ENCODE measurements at regions not wholly inside any gene's neighbourhood (a gene's known extent, or its start where the extent isn't known, plus 50 kb on each side); places are given as distances from the start of the nearest gene placed in this dataset.

DNA sequence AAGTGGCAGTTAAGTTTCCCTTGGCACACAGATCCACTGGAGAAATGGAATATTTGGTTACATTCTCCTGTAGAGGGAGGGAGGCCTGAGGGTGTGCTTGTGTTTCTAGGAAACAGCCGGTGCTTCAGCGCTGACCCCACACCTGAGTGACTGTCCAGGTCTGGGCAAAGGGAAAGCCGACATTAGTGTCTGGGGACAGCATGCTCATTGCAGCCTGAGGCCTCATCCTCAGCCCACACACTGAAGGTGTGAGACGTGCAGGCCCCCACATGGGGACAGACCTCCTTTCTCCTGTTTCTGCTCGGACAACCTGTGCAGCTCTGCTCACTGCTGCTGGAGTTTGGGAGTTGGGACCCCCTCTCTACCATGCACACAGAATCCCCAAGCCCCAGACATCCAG lies 178.3 kb downstream of the ACKR3 start:
- TF ChIP-seq GATA2 (IDR thresholded peaks at IDR 0.05; ENCODE audit: low read depth, low read length) (no peak), GATA3 (IDR thresholded peaks at IDR 0.05; ENCODE audit: low read depth, low read length) (no peak)

All from SH-SY5Y (cell line).